ENCODE measurements at regions not wholly inside any gene's neighbourhood (a gene's known extent, or its start where the extent isn't known, plus 50 kb on each side); places are given as distances from the start of the nearest gene placed in this dataset.
"Not testable (repeated sequence)": the region's sequence is repeated elsewhere in the genome, so short reads cannot be mapped to it uniquely, and the experiment has no call there.

- Histone ChIP-seq H3K27ac (replicated peaks in 1 of 4) (no peak overlapping the region), H3K36me3 (no peaks in the 10 kb centered on the region), H3K4me1 (no peaks in the 10 kb centered on the region), H3K27me3 (no peaks in the 10 kb centered on the region), H3K9me3 (peaks cover 0 to 4% (median 0%) of the 10 kb centered on the region in 4 donors), H3K4me3 (no peak overlapping the region)
- whole genome bisulfite sequencing, result 89% methylated on average over 3 of the region's 3 CpGs
- TF ChIP-seq POLR2AphosphoS5 (IDR thresholded peaks at IDR 0.05) (no peak), CTCF (IDR thresholded peaks at IDR 0.05) (no peak)
- no peak for DNase-seq (ENCODE audit: extremely low spot score)
- intact Hi-C loops (cut with DNase I), result no loop called here
Observed at GRCh38 chr5:68848091-68848490, 245.7 kb upstream of the SLC30A5 start.

- H3K4me3 ChIP-seq, result no peak overlapping the region
- no peaks in the 10 kb centered on the region for H3K36me3 ChIP-seq
- intact Hi-C loops (cut with DNase I), result no loop called here
- H3K27me3 ChIP-seq, result no peaks in the 10 kb centered on the region
- H3K9me3 ChIP-seq, result peaks cover 0 to 4% (median 0%) of the 10 kb centered on the region in 4 donors
- no peak overlapping the region for H3K27ac ChIP-seq (replicated peaks in 1 of 4)
- H3K4me1 ChIP-seq, result no peaks in the 10 kb centered on the region
- TF ChIP-seq POLR2AphosphoS5 (IDR thresholded peaks at IDR 0.05) (no peak), CTCF (IDR thresholded peaks at IDR 0.05) (no peak), POLR2A (IDR thresholded peaks at IDR 0.05; ENCODE audit: low read depth) (no peak), EP300 (IDR thresholded peaks at IDR 0.05) (no peak)
- no peak for DNase-seq (ENCODE audit: extremely low spot score)
Observed at GRCh38 chr5:68849103-68849502, 244.7 kb upstream of the SLC30A5 start.

- 65% methylated on average over 1 of the region's 1 CpG for WGBS
- Histone ChIP-seq H3K27me3 (no peaks in the 10 kb centered on the region), H3K4me3 (no peak overlapping the region), H3K27ac (replicated peaks in 1 of 4) (no peak overlapping the region), H3K9me3 (peaks cover 0 to 4% (median 0%) of the 10 kb centered on the region in 4 donors), H3K4me1 (no peaks in the 10 kb centered on the region), H3K36me3 (no peaks in the 10 kb centered on the region)
- DNase-seq (ENCODE audit: extremely low spot score), result no peak
- TF ChIP-seq EP300 (IDR thresholded peaks at IDR 0.05) (no peak), CTCF (IDR thresholded peaks at IDR 0.05) (no peak), POLR2AphosphoS5 (IDR thresholded peaks at IDR 0.05) (no peak), POLR2A (IDR thresholded peaks at IDR 0.05; ENCODE audit: low read depth) (no peak)
- intact Hi-C loops (cut with DNase I), result no loop called here
Observed at GRCh38 chr5:68849906-68850305, 243.9 kb upstream of the SLC30A5 start.

- DNase-seq (ENCODE audit: extremely low spot score), result no peak
- Histone ChIP-seq H3K27ac (replicated peaks in 1 of 4) (no peak overlapping the region), H3K9me3 (peaks cover 0 to 19% (median 11%) of the 10 kb centered on the region in 4 donors), H3K4me1 (no peaks in the 10 kb centered on the region), H3K36me3 (no peaks in the 10 kb centered on the region), H3K4me3 (no peak overlapping the region), H3K27me3 (peaks cover 0 to 3% (median 0%) of the 10 kb centered on the region in 4 donors)
- intact Hi-C loops (cut with DNase I), result no loop called here
- TF ChIP-seq POLR2AphosphoS5 (IDR thresholded peaks at IDR 0.05), result no peak
- TF ChIP-seq EP300 (IDR thresholded peaks at IDR 0.05), result no peak
- no peak for TF ChIP-seq CTCF (IDR thresholded peaks at IDR 0.05)
- no peak for TF ChIP-seq POLR2A (IDR thresholded peaks at IDR 0.05; ENCODE audit: low read depth)
Observed at GRCh38 chr5:68861099-68861498, 232.7 kb upstream of the SLC30A5 start.

- Histone ChIP-seq H3K4me3 (no peak overlapping the region), H3K9me3 (peaks cover 0 to 19% (median 11%) of the 10 kb centered on the region in 4 donors), H3K27me3 (peaks cover 0 to 3% (median 0%) of the 10 kb centered on the region in 4 donors), H3K27ac (replicated peaks in 1 of 4) (no peak overlapping the region), H3K4me1 (no peaks in the 10 kb centered on the region), H3K36me3 (no peaks in the 10 kb centered on the region)
- WGBS, result 92% methylated on average over 5 of the region's 5 CpGs
- no peak for DNase-seq (ENCODE audit: extremely low spot score)
- intact Hi-C loops (cut with DNase I), result no loop called here
- no peak for TF ChIP-seq EP300 (IDR thresholded peaks at IDR 0.05)
- no peak for TF ChIP-seq CTCF (IDR thresholded peaks at IDR 0.05)
- no peak for TF ChIP-seq POLR2AphosphoS5 (IDR thresholded peaks at IDR 0.05)
- no peak for TF ChIP-seq POLR2A (IDR thresholded peaks at IDR 0.05; ENCODE audit: low read depth)
Observed at GRCh38 chr5:68862560-68862959, 231.3 kb upstream of the SLC30A5 start.

GRCh38 chr5:68865192-68865591, 228.6 kb upstream of the SLC30A5 start:
- H3K36me3 ChIP-seq; H3K4me1 ChIP-seq; H3K27ac ChIP-seq (replicated peaks in 1 of 4); H3K27me3 ChIP-seq; H3K4me3 ChIP-seq; intact Hi-C loops (cut with DNase I); DNase-seq (ENCODE audit: extremely low spot score): not testable (repeated sequence)
- H3K9me3 ChIP-seq, result peaks cover 0 to 14% (median 11%) of the 10 kb centered on the region in 4 donors
- WGBS, result 91% methylated on average over 4 of the region's 11 CpGs
